Astrocyte of the cerebellum (primary cell): ENCODE measurements at regions not wholly inside any gene's neighbourhood (a gene's known extent, or its start where the extent isn't known, plus 50 kb on each side); places are given as distances from the start of the nearest gene placed in this dataset.

Experiments used
- DNase-seq: peaks from one replicate; pipeline ENCODE4 v3.0.0-alpha.2; 2011; ENCODE audit warnings: low read depth
- H3K4me3 ChIP-seq: 2 replicates; pipeline ENCODE4 v1.5.1; 2011; ENCODE audit warnings: mild to moderate bottlenecking, low read depth, low read length, moderate library complexity
- in situ Hi-C: cut with HindIII; loops from 2 replicates; pipeline ENCODE4 v1.10.0; 2017; ENCODE audit warnings: low sequenced_read_pairs
- TF ChIP-seq, protein P1 (sequence below): IDR thresholded peaks from 2 replicates; pipeline ENCODE4 v1.5.1; 2012; ENCODE audit warnings: low read length, low read depth, moderate library complexity, mild to moderate bottlenecking; ENCODE audit errors: missing control alignments

DNA sequence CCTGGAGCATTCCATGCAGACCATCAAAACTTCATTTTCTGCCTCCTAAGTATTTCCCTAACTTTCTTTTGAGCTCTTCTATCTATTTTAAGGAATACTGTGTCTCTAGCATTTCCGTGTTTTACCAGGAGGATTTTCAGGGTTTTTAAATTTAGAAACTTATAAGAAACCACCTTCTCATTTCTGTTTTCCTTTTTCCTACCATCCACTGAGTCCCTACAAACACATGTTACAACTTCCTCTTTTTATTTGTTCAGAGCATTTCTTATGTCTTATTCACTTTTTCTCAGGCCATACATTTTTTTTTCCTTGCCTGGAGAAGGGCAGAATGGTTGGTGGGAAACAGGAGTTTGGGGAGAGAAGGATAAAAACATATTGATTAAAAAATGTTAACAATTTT lies 130.0 kb upstream of the BMP5 start:
- H3K4me3 ChIP-seq, result no peak overlapping the region
- DNase-seq, result no peak
- in situ Hi-C loops, result no loop called here
- TF ChIP-seq, protein P1, sequence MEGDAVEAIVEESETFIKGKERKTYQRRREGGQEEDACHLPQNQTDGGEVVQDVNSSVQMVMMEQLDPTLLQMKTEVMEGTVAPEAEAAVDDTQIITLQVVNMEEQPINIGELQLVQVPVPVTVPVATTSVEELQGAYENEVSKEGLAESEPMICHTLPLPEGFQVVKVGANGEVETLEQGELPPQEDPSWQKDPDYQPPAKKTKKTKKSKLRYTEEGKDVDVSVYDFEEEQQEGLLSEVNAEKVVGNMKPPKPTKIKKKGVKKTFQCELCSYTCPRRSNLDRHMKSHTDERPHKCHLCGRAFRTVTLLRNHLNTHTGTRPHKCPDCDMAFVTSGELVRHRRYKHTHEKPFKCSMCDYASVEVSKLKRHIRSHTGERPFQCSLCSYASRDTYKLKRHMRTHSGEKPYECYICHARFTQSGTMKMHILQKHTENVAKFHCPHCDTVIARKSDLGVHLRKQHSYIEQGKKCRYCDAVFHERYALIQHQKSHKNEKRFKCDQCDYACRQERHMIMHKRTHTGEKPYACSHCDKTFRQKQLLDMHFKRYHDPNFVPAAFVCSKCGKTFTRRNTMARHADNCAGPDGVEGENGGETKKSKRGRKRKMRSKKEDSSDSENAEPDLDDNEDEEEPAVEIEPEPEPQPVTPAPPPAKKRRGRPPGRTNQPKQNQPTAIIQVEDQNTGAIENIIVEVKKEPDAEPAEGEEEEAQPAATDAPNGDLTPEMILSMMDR, result no peak

DNA sequence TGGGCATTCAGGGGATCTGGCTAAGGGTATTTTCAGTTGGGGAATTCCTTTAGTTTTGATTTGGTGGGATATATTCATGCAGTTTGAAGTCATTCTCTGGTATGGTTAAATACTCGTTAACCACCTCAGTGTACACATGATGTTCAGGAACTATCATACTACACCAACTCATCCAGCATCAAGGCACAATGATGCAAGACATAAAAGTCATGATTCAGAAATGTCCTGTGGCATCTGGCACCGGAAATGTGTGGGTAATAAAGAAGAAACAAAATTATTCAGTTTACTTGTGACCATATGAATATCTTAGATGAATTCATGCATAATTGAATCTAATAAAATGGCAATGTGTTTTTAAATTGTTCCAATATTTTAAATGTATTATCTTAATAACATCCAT lies 129.0 kb upstream of the BMP5 start:
- in situ Hi-C loops, result no loop called here
- TF ChIP-seq, protein P1, result no peak
- no peak for DNase-seq
- H3K4me3 ChIP-seq, result no peak overlapping the region

DNA sequence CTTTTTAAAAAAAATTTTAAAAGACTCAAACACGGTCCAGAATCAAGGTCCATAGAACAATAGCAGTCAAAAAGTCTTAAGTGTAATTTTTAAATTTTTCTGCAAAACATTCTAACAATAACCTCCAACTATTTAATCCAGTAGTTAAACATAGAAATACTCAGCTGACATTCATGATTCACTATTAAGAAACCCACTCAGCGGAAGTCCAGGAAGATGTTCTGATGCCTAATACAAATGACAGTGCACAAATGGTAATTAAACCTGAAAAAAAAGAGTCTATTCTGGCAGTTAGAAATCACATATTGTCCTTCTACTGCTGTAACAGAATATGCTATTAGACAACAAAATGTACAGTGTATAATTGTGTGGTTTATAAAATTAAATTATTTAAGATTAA lies 128.2 kb upstream of the BMP5 start:
- no peak overlapping the region for H3K4me3 ChIP-seq
- in situ Hi-C loops, result no loop called here
- TF ChIP-seq, protein P1, result no peak
- DNase-seq, result no peak

DNA sequence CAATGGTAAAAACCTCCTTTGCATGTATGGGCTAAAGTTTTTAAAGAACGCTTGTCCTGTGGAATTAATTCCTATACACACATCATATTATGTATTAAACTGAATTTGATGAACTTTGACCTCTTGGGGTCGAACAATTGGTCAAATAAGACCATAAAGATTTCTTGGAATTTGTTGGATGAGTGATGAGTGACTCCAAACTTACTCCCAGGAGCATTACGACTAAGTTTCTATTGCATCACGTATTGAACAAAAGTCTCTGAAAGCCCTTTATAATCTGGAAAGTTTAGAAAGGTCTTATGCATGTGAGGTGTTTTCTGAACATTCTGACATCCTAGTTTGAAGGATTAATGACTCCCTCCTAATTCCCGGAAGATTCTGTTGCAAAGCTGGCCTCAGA lies 126.9 kb upstream of the BMP5 start:
- DNase-seq, result no peak
- TF ChIP-seq, protein P1, result no peak
- in situ Hi-C loops, result no loop called here
- no peak overlapping the region for H3K4me3 ChIP-seq

DNA sequence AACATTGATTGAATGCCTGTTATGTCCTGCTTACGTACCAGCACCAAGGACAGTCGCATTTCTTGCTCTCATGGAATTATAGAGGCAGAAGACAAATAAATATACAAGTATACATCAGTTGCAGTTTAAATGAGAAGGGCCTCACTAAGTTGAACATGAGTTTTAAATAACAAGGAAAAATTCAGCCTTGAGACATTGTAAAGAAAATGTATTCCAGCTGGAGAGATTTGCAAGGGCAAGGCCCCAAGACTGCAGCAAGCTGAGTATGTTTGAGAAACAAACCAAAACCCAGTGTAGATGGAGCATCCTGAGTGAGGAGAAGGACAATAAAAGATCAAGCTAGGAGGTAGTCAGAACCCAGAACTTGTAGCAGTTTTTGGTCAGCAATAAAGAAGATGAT lies 123.2 kb upstream of the BMP5 start:
- DNase-seq, result no peak
- H3K4me3 ChIP-seq, result no peak overlapping the region
- TF ChIP-seq, protein P1, result no peak
- in situ Hi-C loops, result no loop called here

DNA sequence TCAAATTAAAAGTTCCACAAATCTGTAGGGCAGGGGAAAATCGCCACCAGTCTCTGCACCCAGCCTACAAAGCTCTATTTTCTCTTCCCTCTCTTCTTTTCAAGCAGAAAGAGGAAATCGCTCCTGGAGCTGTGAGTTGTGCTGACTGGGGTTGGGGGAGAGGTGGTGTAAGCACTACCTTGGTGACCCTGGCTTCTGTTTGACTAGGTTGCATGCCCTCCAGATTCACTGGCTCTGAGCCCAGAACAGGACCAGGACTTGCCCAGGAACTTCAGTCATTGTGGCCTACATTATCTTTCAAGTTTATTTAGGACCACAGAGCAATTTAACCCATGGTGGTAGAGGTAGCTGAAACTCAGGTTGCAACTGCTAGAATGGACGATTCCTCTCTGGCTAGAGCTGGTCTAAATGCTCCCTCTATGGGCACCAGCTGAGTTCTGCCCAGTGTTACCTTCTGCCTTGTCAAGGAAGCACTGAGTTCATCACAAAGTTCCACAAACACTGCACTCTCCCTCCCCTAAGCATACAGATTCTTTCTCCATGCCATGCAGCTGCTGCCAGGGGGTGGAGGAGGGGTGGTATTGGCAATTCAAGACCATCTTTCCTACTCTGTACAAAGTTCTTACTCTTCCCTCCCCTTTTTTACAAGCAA lies 122.0 kb upstream of the BMP5 start:
- no peak overlapping the region for H3K4me3 ChIP-seq
- no peak for DNase-seq
- TF ChIP-seq, protein P1, result no peak
- in situ Hi-C loops, result no loop called here
